ENCODE measurements at regions not wholly inside any gene's neighbourhood (a gene's known extent, or its start where the extent isn't known, plus 50 kb on each side); places are given as distances from the start of the nearest gene placed in this dataset.

DNA sequence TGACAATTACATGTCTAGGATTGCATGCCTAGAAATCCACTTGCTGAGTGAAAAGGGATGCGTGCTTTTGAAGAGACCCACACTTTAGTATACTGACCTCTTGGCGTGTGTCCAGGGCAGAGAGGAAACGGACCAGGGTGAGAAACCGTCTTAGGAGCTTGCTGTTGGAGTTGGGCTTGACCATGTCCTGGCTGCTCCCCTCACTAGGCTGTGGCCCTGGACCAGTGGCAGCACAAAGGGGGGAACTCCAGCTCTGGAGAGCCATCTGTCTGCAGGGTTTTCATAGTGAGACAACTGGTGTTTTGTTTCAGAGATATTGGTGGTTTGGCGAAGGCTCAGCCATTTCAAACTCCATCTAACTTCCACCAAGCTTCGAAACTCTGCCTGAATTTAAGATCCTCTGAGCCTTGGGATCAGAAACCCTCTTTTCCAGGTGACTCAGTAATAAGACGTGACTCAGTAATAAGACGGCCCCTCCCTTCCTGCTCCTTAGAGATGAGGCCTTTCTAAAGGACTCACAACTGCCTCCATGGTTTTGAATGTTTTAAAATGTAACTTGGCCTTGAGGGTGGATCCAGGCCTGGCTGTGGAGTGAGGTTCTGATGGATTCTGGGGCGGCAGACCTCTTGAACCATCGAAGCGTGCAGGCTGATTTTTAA, 165.8 kb downstream of the MELK start:
- TF ChIP-seq, protein P1, sequence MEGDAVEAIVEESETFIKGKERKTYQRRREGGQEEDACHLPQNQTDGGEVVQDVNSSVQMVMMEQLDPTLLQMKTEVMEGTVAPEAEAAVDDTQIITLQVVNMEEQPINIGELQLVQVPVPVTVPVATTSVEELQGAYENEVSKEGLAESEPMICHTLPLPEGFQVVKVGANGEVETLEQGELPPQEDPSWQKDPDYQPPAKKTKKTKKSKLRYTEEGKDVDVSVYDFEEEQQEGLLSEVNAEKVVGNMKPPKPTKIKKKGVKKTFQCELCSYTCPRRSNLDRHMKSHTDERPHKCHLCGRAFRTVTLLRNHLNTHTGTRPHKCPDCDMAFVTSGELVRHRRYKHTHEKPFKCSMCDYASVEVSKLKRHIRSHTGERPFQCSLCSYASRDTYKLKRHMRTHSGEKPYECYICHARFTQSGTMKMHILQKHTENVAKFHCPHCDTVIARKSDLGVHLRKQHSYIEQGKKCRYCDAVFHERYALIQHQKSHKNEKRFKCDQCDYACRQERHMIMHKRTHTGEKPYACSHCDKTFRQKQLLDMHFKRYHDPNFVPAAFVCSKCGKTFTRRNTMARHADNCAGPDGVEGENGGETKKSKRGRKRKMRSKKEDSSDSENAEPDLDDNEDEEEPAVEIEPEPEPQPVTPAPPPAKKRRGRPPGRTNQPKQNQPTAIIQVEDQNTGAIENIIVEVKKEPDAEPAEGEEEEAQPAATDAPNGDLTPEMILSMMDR (conservative IDR thresholded peaks at IDR 0.05; ENCODE audit: low read depth): no peak
- ChIA-PET POLR2A (ENCODE audit: low non-redundant PET) (no interaction called here), CTCF (interaction anchor here (0.6 kb wide), 1 partner anchor 1325 kb away, joined by 6 read pairs; no protein-coding TSS in a partner anchor)
- peak overlapping the region; percentile 4; the same call in 1 of the 2 replicates for H3K27ac ChIP-seq
- peak; percentile 91 for DNase-seq (ENCODE audit: low spot score)

DNA sequence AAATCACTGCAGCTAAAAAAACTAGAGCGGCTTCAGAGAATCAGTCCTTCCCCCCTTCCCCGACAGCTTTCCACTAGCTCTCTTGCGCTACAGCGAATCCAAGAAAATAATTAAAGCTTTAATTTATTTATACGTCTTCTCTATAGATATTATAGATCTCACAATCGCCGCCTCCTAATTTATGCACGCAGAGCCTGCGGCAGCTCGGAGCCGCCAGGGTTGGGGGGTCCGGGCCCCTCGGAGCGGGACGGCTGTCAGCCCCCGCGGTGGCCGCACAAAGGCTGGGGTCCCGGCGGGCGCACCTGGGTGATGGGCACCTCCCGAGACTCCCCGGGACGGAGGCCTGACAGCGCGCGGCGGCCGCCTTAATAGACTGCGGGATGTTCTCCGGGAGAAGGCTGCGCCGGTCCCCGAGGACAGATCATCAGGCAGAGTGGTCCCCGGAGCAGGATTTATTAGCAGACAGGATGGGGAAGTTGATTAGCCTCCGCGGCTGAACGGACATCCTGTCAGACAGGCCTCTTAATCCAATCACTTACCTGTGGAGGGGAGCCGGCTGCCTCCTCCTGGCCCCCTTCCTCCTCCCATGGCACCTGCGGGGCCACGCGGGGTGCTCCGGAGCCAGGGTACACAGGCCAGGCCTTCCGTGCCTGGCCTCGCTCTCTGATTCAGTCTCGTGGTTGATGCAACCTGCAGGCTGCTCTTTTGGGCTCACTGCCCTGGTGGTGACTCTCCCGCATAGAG, 166.8 kb downstream of the MELK start:
- DNase-seq (ENCODE audit: low spot score): no peak
- POLR2A ChIA-PET (ENCODE audit: low non-redundant PET): no interaction called here
- CTCF ChIA-PET: interaction anchor here (0.6 kb wide), 1 partner anchor 81 kb away, joined by 3 read pairs; no protein-coding TSS in a partner anchor
- TF ChIP-seq, protein P1 (conservative IDR thresholded peaks at IDR 0.05; ENCODE audit: low read depth): no peak
- H3K27ac ChIP-seq: no peak overlapping the region

DNA sequence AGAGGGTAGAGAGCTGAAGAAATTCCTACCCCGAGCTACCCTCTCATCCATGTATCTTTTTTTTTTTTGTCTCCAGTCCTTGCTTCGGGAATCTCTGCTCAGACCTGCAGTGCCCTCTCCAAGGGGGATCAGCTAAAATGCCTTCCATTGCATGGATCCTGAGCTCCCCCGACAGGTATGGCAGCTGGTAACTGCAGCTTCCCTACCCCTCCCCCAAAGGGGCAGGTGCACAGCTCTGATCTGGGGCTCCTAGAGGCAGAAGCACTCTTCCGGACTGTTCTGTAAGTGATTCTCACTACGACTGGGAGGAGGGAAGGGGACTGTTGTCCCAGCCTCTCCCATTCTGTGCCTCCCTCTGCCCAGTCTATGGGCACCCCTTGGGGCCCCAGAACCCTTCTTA, 169.6 kb downstream of the MELK start:
- H3K27ac ChIP-seq: no peak overlapping the region
- no peak for DNase-seq (ENCODE audit: low spot score)
- CTCF ChIA-PET: interaction anchor here (0.7 kb wide), 1 partner anchor 576 kb away, joined by 3 read pairs; no protein-coding TSS in a partner anchor
- TF ChIP-seq, protein P1 (conservative IDR thresholded peaks at IDR 0.05; ENCODE audit: low read depth): no peak
- POLR2A ChIA-PET (ENCODE audit: low non-redundant PET): no interaction called here

DNA sequence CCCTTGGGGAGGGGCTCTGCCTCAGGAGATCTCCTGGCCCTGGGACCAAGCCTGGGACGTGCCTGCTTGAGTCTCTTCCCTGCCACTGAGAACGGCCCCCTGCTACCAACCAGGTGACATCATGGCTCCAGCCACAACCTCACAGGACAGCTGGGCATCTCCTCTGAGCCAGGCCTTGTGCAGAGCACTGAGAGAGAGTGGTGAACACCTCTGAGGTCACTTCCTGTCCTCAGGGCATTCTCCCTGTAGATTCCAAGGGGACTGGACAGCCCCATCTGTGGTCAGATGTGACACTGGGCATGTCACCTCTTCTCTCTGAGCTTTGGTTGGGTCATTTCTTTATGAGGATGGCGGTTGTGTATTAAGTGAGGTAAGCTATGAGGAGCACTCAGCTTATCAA, 172.0 kb downstream of the MELK start:
- POLR2A ChIA-PET (ENCODE audit: low non-redundant PET): no interaction called here
- CTCF ChIA-PET: no interaction called here
- TF ChIP-seq, protein P1 (conservative IDR thresholded peaks at IDR 0.05; ENCODE audit: low read depth): no peak
- DNase-seq (ENCODE audit: low spot score): no peak
- H3K27ac ChIP-seq: no peak overlapping the region

DNA sequence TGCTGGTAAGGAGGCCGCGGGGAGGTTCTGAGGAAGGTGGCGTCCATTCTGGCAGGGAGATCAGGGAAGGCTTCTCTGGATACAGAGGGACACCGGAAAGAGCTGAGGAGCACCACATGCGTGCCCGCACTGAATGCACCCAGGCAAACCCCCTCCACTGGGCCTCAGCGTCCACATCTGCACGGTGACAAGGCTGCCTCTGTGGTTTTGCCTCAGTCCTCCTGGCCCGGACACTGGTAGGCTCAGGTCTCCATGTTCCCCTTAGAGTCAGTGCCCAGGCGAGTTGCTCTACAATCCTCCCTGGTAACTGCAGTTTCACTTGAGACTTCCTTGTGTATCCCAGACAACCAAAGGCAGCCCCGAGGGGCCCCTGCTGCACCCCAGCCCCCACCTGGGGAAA, 173.3 kb downstream of the MELK start:
- TF ChIP-seq, protein P1 (conservative IDR thresholded peaks at IDR 0.05; ENCODE audit: low read depth): no peak
- CTCF ChIA-PET: interaction anchor here (0.6 kb wide), 1 partner anchor 222 kb away, joined by 5 read pairs; no protein-coding TSS in a partner anchor
- H3K27ac ChIP-seq: no peak overlapping the region
- no peak for DNase-seq (ENCODE audit: low spot score)
- POLR2A ChIA-PET (ENCODE audit: low non-redundant PET): no interaction called here

DNA sequence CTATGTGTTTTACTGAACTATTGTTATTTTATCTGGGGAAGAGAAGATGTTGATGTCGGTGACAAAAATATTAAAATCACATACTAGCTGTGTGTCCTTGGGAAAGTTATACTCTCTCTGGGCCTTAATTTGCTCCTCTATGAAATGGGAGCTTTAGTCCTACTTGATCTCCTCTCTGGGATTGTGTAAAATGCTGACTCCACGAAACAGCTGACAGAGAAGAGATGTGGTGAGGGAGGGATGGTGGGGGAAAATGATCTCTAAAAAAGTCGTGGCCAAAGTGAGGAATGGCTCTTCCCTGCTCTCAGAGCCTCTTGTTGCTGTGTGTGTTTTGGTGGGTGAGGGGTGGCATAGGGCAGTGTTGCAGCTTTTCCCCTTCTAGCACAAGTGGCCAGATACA, 173.7 kb downstream of the MELK start:
- H3K27ac ChIP-seq: no peak overlapping the region
- TF ChIP-seq, protein P1 (conservative IDR thresholded peaks at IDR 0.05; ENCODE audit: low read depth): no peak
- POLR2A ChIA-PET (ENCODE audit: low non-redundant PET): no interaction called here
- no peak for DNase-seq (ENCODE audit: low spot score)
- CTCF ChIA-PET: interaction anchor here (0.6 kb wide), 1 partner anchor 221 kb away, joined by 5 read pairs; no protein-coding TSS in a partner anchor
